ENCODE measurements at regions not wholly inside any gene's neighbourhood (a gene's known extent, or its start where the extent isn't known, plus 50 kb on each side); places are given as distances from the start of the nearest gene placed in this dataset.
"Not testable (repeated sequence)": the region's sequence is repeated elsewhere in the genome, so short reads cannot be mapped to it uniquely, and the experiment has no call there.

DNA sequence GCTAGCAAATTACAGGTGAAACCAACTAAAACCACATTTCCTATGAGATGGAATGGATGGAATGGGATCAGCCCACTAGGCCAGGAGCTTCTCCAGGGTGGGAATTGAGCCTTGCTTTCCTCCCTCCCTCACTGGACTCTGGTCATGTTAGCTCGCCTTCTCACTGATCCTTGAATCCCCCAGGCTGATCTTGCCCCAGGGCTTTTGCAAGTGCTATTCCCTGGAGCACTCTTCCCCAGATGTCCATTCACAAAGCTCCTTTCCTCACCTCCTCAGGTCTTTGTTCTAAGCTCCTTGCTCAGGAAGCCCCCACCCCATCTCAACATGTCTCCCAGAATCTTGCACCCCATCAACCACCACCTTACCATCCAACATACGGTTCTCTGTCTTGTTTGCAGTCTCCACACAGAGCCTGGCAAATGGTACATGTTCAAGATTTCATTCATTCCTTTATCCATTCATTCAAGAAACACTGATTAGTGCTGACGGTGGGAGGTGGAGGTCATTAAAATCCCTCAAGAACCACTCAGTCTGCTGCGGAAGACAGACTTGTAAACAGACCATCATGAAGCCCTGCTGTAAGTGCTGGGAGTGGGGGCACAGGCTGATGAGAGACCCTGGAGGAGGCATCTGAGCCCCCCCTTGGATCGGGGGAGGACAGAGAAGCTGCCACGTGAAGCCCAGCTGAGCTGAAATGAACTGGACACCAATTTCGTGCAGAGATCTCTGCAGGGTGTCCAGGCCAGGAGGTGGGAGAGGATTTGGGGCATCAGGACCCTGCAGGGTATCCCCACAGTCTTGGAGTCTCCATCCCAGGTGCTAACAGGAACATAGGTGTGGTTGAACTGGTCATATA is 141.7 kb downstream of the BARX1 start:
- DNase-seq: no peak

DNA sequence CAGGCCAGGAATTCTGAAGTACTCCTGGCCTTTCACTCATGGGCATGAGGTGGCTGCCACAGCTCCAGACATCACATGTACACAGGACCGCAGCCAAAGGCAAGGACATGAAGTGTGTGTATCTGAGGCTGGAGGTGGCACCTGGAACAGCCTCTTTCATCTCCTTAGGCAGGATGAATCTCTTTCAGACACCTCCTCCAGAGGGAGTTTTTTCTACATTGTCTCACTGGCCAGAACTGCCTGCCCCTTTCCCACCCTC is 142.8 kb downstream of the BARX1 start:
- DNase-seq: no peak

DNA sequence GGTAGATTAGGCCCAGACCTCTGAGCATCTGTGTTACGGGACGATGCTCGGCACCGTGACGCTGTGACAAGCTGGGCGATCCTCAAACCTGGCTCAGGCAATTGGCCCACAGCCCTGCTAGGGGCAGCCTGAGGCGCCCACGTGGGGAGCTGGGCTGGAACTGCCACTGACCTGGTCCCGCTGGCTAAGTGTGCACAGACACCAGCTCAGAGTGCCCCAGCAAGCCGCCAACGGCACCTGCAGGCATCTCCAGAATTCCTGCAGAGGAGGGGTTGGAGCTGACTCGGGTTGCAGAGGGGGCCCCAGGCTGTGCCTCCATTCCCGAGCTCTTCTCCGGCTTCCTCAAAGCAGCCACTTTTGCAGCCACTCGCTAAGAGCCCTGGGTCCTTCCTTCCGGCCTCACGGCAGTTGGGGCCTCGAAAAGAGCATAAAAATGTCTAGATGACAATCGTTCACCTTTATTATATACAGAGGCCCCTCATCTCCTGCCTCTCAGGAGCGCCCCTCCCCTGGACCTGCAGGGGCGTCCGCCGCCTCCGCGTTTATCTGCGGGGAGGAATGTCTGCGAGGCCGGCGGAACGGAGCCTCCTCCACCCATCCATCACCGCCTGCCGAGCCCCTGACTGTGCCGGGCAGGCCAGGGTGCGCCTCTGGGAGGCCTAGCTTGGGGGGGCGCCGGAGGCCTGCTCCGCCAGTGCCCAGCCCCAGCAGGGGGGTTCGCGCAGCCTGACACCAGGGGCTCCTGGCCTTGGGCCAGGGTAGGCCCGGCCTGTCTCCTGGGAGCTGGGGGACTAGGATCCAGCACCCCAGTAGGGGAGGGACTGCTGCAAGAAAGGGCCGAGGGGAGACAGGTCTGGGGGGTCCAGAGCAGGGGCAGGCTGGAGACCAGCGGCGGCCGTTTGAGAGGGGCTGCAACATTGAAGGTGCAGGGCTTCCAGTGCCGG is 144.9 kb downstream of the BARX1 start:
- DNase-seq: no peak

DNA sequence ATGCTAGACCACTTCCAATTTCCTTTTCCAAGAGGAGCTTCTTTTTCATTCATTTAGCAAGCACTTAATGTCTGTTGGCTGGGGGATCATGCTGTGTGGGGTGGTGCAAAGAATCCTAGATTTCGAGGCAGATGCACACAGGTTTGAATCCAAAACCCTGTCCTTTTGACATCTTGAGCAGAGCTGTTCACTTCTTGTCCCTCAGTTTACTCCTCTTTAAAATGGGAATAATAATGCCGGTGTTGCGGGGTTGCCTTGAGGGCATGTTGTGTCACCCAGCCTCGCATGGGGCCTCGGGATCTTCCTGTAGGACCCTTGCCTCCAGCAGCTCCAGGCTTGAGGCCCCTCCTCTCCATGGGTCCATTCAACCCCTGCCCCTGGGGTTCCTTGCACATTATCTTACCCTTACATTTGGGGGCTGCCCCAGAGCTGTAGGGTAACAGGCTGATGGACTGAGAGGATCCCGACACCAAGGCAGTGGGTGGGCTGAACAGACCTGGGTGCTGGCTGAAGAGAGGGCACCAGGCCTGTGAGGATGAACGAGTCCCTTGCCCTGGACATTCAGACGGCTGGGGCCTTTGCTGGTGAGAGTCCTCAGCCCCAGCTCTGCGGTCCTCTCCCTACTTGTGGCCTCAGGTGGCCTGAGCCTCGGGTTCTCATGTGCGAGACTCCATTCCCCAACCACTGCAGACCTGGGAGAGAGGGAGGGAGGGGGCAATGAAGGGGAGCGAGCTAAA is 145.8 kb downstream of the BARX1 start:
- DNase-seq: no peak

DNA sequence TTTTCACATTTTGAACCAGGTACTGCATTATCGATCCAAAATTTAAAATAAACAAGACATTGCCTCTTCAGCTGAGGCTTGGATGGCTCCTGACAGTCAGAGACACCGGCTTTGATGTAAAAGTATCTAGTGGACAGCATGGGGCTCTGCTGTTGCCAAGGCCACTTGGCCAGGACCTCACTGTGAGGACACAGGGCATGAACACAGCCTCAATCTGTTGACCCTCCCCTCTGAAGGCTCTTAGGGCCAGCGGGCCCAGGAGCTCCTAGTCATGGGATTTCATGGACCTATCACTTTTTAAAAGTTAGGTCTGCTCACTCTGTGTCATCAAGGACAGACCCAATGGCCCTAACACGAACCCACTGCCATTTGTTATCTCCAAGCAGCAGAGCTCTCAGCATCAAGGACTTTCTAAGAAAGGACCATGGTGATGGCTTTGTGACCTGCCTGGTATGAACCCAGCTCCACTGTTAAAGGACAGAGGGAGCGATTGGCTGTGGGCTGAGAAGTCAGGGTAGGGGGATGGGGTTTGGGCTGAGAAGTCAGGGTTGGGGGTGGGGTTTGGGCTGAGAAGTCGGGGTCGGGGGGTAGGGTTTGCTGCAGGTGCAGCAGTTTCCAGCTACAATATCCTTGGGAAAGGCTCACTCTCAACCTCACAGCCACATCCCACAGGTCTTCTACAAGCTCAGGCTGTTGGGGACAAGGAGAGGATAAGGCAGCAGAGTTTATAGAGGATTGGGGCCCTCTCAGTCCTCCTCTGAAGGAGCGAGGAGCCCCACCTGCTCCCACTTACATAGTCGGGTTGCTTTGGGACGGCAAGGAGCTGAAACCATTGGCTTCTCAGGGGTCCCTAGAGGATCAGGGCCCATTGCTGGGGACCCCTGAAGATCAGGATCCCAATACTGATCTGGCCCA is 146.8 kb downstream of the BARX1 start:
- DNase-seq: no peak

DNA sequence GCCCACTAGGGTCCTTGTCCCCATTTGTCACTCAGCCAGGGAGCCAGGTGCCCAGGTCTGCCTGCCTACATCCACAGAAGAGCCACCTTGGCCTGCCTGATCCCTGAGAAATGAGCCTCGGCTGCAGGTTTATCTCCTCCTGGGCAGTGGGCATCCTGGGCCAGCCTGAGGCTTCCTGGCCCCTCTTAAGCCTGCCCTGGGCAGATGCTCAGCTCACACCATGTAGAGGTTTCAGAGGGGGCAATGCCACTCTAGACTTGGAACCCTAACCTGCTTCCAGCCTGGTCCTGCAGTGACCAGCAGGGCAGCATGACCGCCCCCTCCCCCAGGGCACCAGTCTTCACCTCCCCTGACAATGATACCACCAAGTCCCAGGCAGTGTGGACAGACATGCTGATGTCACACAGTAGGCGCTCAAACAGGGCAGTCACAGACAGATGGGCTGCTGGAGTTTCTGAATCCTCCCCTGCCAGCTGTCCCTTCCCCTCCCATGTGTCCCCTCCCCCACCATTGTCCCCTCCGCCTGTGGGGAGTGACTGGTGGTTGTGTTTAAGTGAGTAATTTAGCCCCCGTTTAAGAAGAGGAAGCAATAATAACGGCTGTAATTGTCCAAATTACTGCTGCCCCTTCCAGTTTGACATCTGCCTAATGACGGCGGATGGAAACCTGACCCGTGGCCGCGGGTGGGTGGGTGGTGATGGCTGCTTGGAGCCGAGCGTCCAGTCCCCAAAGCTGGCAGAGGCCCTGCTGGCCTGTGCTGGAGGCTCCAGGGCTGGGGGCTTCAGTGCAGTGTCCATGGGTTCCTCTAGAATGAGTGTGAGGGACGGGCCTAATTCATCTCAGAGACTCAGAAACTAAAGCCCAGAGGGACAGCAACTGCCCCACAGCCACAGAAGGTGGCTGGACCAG is 147.7 kb downstream of the BARX1 start:
- no peak for DNase-seq

DNA sequence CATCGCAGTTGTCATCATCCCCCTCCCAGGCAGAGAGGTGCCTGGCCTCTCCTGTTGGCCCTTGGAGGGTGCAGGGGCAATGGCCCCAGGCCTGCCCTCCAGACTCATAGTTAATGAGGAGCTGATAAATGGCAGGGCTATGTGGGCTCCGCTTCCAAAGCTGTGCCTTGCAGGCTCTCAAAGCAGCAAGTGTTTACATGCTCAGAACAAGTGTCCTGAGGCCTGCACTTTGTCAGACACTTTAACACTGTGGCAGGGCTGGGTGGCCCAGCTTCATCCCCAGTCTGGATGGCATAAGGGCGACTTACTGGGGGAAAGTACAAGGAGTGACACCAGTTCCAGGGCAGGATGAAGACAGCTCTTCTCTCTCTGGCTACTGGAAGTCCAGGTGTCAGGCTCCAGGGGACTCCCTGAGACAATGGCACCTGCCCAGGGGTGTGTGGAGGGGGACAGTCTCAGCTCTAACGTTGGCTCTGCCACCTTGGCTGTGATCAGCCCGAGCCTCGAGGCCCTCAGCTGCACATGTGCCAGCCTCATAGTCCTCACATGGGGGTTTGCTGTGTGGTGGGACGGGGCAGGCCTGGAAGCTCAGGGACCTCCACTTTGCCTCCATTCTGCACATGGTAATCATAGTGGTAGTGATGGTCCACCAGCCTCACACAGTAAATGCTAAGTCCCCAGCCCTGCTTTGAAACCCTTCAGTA is 153.4 kb downstream of the BARX1 start:
- no peak for DNase-seq

DNA sequence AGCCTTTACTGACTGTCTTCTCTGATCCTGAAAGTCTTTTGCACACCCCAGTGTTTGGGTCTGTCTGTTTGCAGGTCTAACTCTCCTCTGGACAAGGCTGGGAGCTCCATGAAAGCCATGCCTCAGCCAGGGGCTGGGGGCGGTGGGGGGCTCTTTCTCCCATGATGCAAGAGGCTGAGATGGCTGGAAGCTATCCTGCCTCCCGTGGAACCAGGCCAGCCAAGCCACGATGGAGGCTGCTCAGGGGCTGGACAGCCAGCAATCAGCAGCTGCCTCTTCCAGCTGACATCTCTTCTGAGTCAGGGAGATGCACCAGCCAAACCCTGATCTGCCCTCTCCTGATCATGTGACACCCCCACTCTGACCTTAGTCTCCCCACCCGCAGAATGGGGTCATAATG is 154.0 kb downstream of the BARX1 start:
- DNase-seq: no peak

DNA sequence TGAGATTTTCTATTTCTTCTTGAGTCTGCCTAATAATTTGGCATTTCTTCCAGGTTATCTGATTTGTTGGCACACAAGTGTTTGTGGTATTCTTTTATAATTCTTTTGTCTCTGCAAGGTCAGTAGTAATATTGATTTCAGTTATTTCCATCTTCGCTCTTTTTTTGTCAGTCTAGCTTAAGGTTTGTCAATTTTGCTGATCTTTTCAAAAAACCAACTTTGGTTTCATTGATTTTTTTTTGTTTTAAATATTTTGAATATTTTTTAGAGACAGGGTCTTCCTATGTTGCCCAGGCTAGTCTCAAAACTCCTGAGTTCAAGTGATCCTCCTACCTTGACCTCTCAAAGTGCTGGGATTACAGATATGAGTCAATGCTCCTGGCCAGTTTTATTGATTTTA is 162.8 kb downstream of the BARX1 start:
- DNase-seq: no peak

DNA sequence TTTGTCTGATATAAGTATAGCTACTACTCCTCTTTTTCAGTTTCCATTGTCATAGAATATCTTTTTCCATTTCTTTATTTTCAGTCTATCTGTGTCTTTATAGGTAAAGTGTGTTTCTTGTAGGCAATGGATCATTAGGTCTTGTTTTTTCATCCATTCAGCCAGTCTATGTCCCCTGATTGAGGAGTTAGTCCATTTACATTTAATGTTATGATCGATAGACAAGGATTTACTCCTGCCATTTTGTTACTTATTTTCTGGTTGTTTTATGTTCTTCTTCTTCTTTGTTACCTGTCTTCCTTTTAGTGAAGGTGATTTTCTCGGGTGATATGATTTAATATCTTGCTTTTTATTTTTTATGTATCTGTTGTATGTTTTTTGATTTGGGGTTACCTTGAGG is 169.0 kb downstream of the BARX1 start:
- no peak for DNase-seq

DNA sequence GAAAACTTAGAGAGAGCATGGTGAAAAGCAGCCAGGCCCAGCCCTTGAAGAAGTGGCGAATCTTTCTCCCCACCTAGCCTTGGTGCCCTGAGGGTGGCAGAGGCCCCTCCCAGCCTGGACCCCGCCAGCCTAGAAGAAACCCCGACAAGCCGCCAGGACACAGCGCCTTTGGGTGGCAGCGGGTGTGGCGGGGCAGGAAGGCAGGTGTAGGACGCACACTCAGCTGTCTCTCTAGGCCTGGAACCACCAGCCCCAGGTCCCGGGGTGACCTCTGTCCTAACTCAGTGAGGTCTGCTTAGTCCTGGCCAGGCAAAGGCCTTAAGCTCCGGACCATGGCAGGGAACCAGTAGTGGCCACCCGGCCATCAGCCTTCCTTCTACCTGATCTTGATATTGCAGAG is 178.3 kb downstream of the BARX1 start:
- DNase-seq: no peak

DNA sequence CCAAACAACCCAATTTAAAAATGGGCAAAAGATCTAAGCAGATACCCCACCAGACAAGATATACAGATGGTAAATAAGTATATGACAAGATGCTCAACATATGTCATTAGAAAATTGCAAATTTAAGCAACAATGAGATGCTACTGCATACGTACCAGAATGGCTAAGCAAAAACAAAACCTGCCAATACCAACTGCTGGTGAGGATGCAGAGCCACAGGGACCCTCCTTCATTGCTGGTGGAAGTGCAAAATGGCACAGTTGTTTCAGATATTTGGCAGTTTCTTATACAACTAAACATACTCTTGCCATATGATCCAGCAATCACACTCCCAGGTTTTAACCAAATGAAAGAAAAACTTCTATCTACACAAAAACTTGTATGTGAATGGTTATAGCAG is 178.9 kb downstream of the BARX1 start:
- no peak for DNase-seq

DNA sequence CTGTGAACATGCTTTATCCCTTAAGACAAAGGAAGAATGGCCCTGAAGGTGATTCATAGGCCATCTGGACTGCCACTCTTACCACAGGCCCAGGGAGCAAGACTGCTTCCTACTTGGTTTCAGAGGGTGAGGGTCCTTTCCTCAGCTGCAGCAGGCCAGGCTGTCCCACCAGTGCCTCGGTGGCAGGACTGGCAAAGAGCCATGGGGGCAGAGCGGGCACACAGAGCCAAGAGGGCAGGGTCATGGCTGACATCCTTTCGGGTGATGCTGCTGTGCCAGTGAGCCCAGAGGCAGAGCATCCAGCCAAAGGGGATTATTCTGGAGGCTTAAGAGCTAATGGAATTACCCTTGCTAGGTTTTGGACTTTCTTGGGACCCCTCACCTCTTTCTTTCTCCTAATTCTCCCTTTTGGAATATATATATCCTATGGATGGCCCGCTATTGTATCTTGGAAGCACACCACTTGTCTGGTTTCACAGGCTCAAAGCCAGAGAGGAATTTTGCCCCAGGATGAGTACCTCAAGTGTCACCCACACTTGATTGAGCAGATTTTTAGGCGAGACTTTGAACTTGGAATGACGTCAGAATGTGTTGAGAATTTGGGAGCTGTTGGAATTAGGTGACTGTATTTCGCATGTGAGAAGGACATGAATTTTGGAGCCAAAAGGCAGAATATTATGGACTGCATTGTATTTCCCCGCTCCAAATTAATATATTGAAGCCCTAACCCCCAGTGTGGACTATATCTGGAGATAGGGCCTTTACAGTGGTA is 180.6 kb downstream of the BARX1 start:
- DNase-seq: no peak

DNA sequence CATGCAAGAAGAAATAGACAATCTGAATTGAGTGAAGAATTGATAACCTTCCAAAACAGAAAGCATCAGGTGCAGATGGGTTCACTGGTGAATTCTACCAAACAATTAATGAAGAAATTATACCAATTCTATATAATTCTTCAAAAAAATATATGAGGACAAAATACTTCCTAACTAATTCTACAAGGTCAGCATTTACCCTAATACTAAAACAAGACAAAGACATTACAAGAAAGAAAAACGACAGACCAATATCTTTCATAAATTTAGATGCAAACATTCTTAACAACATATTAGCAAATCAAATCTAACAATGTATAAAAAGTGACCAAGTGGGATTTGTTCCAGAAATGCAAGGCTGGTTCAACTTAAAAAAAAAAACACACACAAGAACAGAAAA is 183.9 kb downstream of the BARX1 start:
- no peak for DNase-seq

DNA sequence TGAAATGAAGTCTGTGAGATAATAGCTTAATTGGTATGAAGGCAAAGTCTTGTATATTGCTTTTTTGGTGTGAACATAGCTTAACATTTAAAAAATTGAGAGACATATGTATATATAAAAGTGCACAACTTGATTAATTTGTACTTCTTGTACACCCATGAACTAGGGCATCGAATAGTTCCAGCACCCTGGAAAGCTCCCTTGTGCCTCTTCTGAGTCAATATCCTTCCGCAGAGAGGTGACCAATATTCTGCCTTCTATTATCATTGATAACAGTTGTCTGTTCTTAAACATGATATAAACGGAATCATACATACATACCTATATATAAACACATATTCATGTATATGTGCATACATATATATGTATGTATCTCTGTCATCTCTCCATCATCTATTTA is 185.4 kb downstream of the PHF2 start:
- DNase-seq: no peak

DNA sequence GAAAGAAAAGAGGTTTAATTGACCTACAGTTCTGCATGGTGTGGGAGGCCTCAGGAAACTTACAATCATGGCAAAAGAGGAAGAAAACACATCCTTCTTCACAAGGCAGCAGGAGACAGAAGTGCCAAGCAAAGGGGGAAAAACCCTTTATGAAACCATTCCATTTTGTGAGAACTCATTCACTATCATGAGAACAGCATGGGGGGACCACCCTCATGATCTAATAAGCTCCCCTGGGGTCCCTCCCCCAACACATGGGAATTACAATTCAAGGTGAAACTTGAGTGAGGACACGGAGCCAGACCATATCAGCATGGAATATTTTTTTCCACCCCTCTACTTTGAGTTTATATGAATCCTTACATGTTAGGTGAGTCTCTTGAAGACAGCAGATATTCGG is 173.7 kb downstream of the PHF2 start:
- DNase-seq: no peak

DNA sequence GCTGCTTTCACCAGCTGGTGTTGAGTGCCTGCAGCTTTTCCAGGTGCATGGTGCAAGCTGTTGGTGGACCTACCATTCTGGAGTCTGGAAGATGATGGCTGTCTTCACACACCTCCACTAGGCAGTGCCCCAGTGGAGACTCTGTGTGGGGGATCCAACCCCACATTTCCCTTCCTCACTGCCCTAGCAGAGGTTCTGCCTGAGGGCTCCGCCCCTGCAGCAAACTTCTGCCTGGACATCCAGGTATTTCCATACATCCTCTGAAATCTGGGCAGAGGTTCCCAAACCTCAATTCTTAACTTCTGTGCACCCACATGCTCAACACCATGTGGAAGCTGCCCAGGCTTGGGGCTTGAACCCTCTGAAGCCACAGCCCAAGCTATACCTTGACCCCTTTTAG is 172.4 kb downstream of the PHF2 start:
- not testable (repeated sequence) for DNase-seq

DNA sequence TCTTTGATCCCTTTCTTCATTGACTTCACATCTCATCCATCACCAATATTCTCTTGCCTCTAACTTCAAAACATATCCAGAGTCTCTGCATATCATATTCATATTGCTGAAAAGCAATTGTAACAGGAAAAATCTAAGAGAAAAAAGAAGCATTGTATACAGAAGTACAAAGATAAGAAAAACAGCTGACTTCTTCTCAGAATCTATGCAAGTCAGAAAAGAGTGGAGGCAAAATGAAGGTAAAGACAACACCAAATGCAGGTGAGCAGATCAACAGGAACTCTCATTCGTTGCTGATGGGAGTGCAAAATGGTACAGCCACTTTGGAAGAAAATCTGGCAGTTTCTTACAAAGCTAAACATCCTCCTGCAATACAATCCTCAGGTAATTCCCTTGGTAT is 155.6 kb downstream of the PHF2 start:
- no peak for DNase-seq

DNA sequence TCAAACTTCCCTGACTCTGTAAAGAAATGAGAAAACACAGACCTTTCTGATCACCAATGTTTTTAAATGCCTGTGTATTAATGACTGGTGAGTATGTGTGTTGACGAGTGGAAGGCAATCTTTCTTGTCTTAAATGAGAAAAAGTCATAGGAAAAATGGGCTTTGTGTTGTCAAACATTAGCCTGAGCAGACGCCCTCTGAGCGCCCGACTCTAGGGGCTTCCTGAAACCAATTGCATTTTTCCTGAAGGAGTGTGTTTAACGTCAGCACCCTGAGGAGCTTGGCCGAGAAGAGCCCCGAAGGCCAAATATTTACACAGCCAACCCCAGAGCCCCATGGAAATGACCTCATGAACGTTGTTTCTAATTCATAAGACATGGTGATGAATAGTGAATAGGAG is 154.3 kb downstream of the PHF2 start:
- DNase-seq: peak; percentile 23 to 26
